ENCODE measurements at regions not wholly inside any gene's neighbourhood (a gene's known extent, or its start where the extent isn't known, plus 50 kb on each side); places are given as distances from the start of the nearest gene placed in this dataset.

DNA sequence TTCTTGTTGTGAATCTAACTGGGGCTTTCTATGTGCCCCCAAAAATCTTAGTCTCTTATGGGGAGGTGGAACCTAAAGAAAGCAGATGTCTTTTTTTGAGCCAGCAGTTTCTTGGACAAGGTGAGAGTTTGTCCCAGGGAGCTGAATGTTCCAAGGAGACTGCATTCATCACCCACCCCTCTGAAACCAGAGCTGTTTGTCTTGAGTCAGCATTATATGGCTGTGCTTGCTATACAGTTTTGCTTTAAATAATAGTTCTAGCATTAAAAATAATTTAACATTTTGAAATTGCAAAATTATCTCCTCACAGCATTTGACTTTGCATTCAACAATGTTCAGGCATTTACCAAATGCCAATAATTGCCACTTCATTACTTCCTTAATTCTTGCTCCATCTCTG is 813.3 kb downstream of the BCL11B start:
- no peak for DNase-seq

DNA sequence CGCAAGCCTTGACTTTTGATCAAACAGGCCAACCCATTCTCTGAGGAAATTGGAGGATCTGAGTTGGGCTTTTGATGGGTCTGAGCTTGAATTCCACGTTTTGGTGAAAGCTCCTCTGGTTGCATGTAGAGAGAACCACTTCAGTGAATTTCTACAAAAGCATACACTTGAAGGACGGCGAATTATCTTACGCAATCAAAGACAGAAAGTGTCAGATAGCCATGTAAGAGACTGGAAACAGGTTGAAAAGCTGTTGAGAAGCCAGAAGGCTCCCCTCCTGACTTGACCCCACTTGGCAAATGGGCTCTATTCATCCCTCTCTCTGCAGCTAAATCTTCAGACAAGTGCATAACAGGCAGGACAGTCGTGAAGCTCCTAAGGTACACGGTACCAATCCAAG is 809.1 kb downstream of the BCL11B start:
- no peak for DNase-seq

- no peak for DNase-seq
Measured at GRCh38 chr14:98466807-98467206, 805.2 kb downstream of the BCL11B start.

- DNase-seq: no peak
Measured at GRCh38 chr14:98470663-98471062, 801.3 kb downstream of the BCL11B start.

- no peak for DNase-seq
Measured at GRCh38 chr14:98474900-98475299, 797.1 kb downstream of the BCL11B start.

DNA sequence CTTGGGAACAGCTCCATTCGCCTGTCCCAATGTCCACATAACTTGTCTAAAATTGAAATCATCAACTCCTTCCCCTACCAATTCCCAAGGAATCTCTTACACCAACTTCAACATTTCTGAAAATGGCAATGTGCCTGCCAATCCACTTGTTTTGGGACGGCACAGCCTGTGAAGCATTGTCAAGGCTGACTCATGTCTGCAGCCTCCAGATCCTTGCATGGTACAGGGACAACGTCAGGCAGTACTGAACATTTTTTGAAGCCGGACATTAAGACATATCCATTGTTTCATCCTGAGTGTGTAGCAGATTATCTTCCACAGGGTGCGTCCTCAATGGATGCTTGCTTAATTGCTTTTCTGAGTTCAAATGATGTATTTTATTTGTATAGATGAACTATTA is 794.1 kb downstream of the BCL11B start:
- DNase-seq: no peak

- no peak for DNase-seq
Measured at GRCh38 chr14:98489115-98489514, 782.9 kb downstream of the BCL11B start.

DNA sequence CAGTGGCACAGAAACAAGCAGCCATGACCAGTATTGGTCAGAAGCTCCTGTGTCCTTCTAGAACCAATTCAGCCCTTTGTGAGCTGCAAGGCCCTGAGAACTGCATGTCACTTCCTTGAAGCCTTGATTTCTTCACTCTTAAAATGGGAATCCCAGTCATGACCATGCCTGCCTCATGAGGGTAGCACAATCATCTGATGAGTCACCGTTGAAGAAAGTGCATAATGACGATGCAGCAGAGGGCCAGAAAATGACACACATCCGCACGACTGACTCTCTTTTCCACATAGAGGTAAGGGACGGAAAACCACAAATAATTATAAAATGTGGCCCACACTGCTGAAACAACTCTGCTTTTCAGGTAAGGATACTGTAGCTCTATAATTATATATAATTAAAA is 777.4 kb downstream of the BCL11B start:
- peak; percentile 6 for DNase-seq

- DNase-seq: no peak
Measured at GRCh38 chr14:98498019-98498885, 773.7 kb downstream of the BCL11B start.

- no peak for DNase-seq
Measured at GRCh38 chr14:98501335-98501734, 770.7 kb downstream of the BCL11B start.

- DNase-seq: no peak
Measured at GRCh38 chr14:98501836-98502235, 770.2 kb downstream of the BCL11B start.

DNA sequence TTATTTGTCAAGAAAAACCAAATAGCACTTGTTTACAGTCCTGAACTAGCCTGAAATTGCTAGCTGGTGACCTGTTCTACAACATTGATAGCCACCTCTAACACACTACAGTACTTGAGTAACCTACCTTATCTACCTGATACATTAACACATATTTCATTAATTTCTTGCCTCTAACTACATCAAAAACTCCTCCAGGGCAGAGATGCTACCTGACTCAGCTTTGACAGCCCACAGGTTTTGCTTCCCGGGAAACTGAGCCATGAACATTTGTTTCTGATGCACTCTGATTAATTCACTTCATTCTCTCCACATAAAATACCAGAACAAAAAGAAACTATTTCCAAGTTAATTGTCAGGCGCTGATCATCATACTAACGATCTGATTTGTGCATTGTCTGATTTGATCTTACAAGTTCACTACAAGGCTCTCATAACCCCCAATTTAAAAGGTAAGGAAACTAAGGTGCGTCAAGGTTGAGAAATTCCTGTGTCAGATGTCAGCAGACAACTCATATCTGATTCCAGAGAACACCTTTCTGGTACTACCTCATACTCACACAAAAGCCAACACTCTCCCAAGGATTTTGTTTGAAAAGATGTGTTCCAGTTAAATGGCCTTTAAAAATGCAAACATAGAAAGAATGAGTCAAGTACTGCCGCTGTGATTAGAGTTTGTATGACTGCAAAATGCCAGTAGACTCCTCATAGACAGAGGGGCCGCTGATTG is 768.7 kb downstream of the BCL11B start:
- no peak for DNase-seq

GRCh38 chr14:98507264-98507663 is 764.7 kb downstream of the BCL11B start:
- DNase-seq: no peak

DNA sequence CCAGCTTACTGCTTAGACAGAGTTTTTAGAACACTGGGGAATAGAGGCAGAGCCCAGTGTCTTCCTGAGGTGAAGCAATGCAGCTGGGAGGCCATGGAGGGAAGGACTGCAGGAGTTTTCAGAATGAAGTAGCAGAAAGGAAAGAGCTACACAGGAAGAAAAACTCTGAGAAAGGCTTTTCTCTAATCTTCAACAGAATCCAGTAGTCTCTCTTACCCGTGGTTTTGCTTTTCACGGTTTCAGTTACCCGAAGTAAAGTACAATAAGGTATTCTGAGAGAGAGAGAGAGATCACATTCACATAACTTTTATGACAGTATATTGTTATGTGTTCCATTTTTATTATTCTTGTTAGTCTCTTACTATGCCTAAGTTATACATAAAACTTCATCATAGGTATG is 761.6 kb downstream of the BCL11B start:
- DNase-seq: no peak

DNA sequence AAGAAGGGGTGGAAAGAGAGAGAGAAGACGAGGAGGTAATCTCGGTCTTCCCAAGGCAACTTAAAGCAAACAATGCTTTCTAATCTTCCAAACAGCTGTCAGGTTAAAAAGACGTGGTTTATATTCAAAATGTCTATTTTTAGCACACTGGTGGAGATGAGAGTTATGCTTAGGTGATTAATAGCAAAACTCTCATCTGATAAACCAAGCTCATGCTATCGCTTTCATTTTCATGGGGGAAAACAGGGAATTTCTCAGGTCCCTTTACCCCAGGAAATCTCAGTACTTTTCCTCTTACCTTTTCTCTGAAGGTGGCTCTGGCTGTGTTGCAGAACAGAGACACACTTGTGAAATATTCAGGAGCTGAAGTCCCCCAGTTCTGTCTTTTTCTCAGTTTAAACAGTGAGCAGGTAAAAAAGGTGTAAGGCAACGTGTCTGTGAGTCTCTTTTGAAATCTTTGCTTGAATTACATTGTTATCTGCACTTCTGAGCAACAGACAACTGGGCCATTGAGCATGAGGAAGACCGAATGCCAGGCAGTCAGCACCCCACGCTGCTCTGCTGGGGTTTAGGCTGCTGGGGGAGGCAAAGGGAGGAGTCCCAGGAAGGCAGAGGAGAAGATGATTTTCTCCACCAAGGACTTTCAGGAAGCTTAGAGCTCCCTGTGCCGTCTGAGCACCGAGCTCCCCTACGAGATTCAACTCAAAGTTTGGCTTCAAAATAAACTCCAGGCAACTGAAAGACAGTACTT is 759.3 kb downstream of the BCL11B start:
- no peak for DNase-seq

DNA sequence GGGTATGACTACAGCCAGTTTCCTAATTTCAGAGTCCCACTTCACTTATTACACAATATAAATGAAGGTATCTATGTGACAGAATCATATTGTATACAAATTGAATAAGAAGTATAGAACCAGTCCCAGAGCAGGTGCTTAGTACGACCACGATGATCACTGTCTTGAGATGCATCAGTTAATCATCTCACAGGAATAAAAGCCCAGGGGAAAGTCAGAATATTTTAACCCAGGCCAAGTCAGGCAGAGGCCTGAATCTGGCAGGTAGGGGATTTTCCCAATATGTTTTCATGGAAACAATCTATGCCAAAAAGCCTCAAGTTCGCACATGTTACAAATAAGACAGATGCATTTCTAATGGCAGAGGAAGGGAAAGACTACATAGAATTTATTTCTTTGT is 758.4 kb downstream of the BCL11B start:
- no peak for DNase-seq

DNA sequence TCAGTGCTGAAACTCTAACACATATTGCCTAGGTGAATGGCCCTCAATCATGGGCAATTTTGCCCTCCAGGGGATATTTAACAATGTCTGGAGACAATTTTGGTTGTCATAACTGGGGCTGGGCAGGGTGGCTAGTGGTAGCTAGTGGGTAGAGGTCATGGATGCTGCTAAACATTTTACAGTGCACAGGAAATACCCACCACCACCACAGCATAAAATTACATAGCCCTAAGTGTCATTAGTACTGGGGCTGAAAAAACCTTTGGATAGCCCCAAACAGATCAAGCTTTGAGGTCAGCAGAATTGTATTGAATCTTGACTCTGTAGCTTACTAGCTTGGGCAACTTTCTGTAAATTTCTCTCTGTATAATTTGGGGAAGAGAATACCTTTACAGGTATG is 758.0 kb downstream of the BCL11B start:
- DNase-seq: no peak

DNA sequence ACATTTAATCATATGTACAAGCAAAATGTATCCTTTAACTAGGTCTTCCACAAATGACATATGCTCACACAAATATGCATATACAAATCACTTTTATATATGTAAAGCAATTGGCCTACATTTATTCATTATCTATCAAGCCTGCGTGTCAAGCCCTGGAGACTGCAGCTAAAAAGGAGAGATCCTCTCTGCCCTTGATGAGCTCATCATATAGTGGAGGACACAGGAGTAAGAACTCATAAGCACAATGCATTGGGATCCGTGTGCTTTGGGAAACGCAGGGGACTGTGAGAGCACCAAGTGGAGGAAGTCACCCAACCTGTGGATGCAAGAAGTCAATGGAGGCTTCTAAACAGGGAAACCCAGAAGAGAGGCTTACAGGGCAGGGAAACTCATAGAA is 735.7 kb downstream of the BCL11B start:
- no peak for DNase-seq

- no peak for DNase-seq
Measured at GRCh38 chr14:98542316-98542715, 729.7 kb downstream of the BCL11B start.

GRCh38 chr14:98543074-98543473 is 728.9 kb downstream of the BCL11B start:
- DNase-seq: no peak

- no peak for DNase-seq
Measured at GRCh38 chr14:98544174-98544573, 727.8 kb downstream of the BCL11B start.

GRCh38 chr14:98545181-98545580 is 726.8 kb downstream of the BCL11B start:
- no peak for DNase-seq

DNA sequence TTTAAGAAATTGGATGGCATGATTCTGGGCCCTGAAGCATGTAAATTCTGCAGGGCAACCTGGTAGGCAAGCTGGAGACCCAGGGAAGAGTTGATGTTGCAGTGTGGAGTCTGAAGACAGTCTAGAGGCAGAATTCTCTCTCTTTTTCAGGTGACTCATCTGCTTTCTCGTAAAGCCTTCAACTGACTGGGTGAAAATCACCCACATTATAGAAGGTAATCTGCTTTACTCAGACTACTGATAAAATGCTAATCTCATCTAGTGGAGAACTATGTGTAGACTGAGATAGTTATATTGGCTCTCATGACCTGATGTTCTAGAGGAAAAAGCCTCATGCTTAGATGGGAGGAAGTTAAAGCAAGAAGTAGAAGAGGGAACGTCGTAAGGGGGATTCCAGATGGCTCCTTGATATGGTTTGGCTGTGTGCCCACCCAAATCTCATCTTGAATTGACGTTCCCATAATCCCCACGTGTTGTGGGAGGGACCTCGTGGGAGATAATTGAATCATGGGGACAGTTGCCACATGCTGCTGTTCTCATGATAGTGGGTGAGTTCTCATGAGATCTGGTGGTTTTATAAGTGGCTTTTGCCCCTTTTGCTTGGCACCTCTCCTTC is 723.8 kb downstream of the BCL11B start:
- peak; percentile 41 for DNase-seq
